ENCODE measurements at regions not wholly inside any gene's neighbourhood (a gene's known extent, or its start where the extent isn't known, plus 50 kb on each side); places are given as distances from the start of the nearest gene placed in this dataset.

- no peaks in the 10 kb centered on the region for H3K4me1 ChIP-seq (ENCODE audit: insufficient read depth, low read length)
- no peaks in the 10 kb centered on the region for H3K9me3 ChIP-seq (ENCODE audit: control insufficient read depth in 1 of 2, low read length in 2 of 2)
- no peak overlapping the region for H3K27ac ChIP-seq (ENCODE audit: low read depth, low read length)
- Mint-ChIP-seq H3K27ac (no peak overlapping the region), H3K36me3 (no peaks in the 10 kb centered on the region), H3K4me3 (no peak overlapping the region), H3K27me3 (peaks cover 4 to 15% of the 10 kb centered on the region in 2 donors), H3K9me3 (no peaks in the 10 kb centered on the region), H3K4me1 (no peaks in the 10 kb centered on the region)
- CTCF ChIA-PET (ENCODE audit: partially characterized antibody) = no interaction called here
- H3K27me3 ChIP-seq (ENCODE audit: insufficient read depth, low read length) = no peaks in the 10 kb centered on the region
- no peak for DNase-seq
- H3K4me3 ChIP-seq (ENCODE audit: low read length in 2 of 2) = no peak overlapping the region
- intact Hi-C loops (cut with micrococcal nuclease) = no loop called here
- POLR2A ChIA-PET (ENCODE audit: partially characterized antibody) = no interaction called here
- no peaks in the 10 kb centered on the region for H3K36me3 ChIP-seq (ENCODE audit: insufficient read depth, low read length)
These were observed 86.1 kb downstream of the C5orf15 start for GRCh38 chr5:133882389-133882695.

- Histone ChIP-seq H3K4me1 (ENCODE audit: insufficient read depth, low read length) (no peaks in the 10 kb centered on the region), H3K4me3 (ENCODE audit: low read length in 2 of 2) (no peak overlapping the region), H3K9me3 (ENCODE audit: control insufficient read depth in 1 of 2, low read length in 2 of 2) (no peaks in the 10 kb centered on the region), H3K27ac (ENCODE audit: low read depth, low read length) (no peak overlapping the region), H3K36me3 (ENCODE audit: insufficient read depth, low read length) (no peaks in the 10 kb centered on the region), H3K27me3 (ENCODE audit: insufficient read depth, low read length) (no peaks in the 10 kb centered on the region)
- CTCF ChIA-PET (ENCODE audit: partially characterized antibody) = interaction anchor here (0.9 kb wide), 1 partner anchor 13 kb away, joined by 5 read pairs; no protein-coding TSS in a partner anchor
- Mint-ChIP-seq H3K36me3 (no peaks in the 10 kb centered on the region), H3K27me3 (peaks cover 5 to 15% of the 10 kb centered on the region in 2 donors), H3K9me3 (no peaks in the 10 kb centered on the region), H3K4me3 (no peak overlapping the region), H3K4me1 (no peaks in the 10 kb centered on the region), H3K27ac (no peak overlapping the region)
- intact Hi-C loops (cut with micrococcal nuclease) = no loop called here
- DNase-seq = no peak
- POLR2A ChIA-PET (ENCODE audit: partially characterized antibody) = no interaction called here
These were observed 86.6 kb downstream of the C5orf15 start for GRCh38 chr5:133881576-133882388.

- H3K9me3 Mint-ChIP-seq = peaks cover 2 to 18% (median 9%) of the 10 kb centered on the region in 8 donors
- no peaks in the 10 kb centered on the region for H3K4me1 Mint-ChIP-seq
- H3K36me3 ChIP-seq (ENCODE audit: insufficient read depth, low read length) = no peaks in the 10 kb centered on the region
- no peaks in the 10 kb centered on the region for H3K27me3 ChIP-seq (ENCODE audit: insufficient read depth, low read length)
- no peaks in the 10 kb centered on the region for H3K4me1 ChIP-seq (ENCODE audit: insufficient read depth, low read length)
- no peak overlapping the region for H3K27ac ChIP-seq (ENCODE audit: low read depth, low read length)
- H3K27me3 Mint-ChIP-seq = peaks cover 5 to 21% of the 10 kb centered on the region in 2 donors
- intact Hi-C loops (cut with micrococcal nuclease) = no loop called here
- H3K4me3 ChIP-seq (ENCODE audit: low read length in 2 of 2) = no peak overlapping the region
- ChIA-PET CTCF (ENCODE audit: partially characterized antibody) (interaction anchor here (1.9 kb wide), 1 partner anchor 9 kb away, joined by 10 read pairs; no protein-coding TSS in a partner anchor), POLR2A (ENCODE audit: partially characterized antibody) (no interaction called here)
- no peak overlapping the region for H3K4me3 Mint-ChIP-seq
- H3K36me3 Mint-ChIP-seq = peaks cover 0 to 4% of the 10 kb centered on the region in 2 donors
- H3K9me3 ChIP-seq (ENCODE audit: control insufficient read depth in 1 of 2, low read length in 2 of 2) = no peaks in the 10 kb centered on the region
- H3K27ac Mint-ChIP-seq = no peak overlapping the region
- no peak for DNase-seq
These were observed 90.2 kb downstream of the C5orf15 start for GRCh38 chr5:133878236-133878555.

- no peak overlapping the region for H3K4me3 Mint-ChIP-seq
- intact Hi-C loops (cut with micrococcal nuclease) = no loop called here
These were observed 90.8 kb downstream of the C5orf15 start for GRCh38 chr5:133877351-133878235.

GRCh38 chr5:133876266-133876665, 92.2 kb downstream of the C5orf15 start:
- ChIA-PET POLR2A (ENCODE audit: partially characterized antibody) (no interaction called here), CTCF (ENCODE audit: partially characterized antibody) (interaction anchor here (1.0 kb wide), 1 partner anchor 453 kb away, joined by 4 read pairs; no protein-coding TSS in a partner anchor)
- Histone ChIP-seq H3K4me1 (ENCODE audit: insufficient read depth, low read length) (no peaks in the 10 kb centered on the region), H3K4me3 (ENCODE audit: low read length in 2 of 2) (no peak overlapping the region), H3K27ac (ENCODE audit: low read depth, low read length) (no peak overlapping the region), H3K9me3 (ENCODE audit: control insufficient read depth in 1 of 2, low read length in 2 of 2) (no peaks in the 10 kb centered on the region), H3K36me3 (ENCODE audit: insufficient read depth, low read length) (no peaks in the 10 kb centered on the region), H3K27me3 (ENCODE audit: insufficient read depth, low read length) (no peaks in the 10 kb centered on the region)
- H3K9me3 Mint-ChIP-seq = peaks cover 2 to 18% (median 9%) of the 10 kb centered on the region in 8 donors
- no peaks in the 10 kb centered on the region for H3K4me1 Mint-ChIP-seq
- H3K27ac Mint-ChIP-seq = no peak overlapping the region
- H3K36me3 Mint-ChIP-seq = peaks cover 0 to 4% of the 10 kb centered on the region in 2 donors
- DNase-seq = no peak
- H3K27me3 Mint-ChIP-seq = peaks cover 4 to 20% of the 10 kb centered on the region in 2 donors
- H3K4me3 Mint-ChIP-seq = no peak overlapping the region
- intact Hi-C loops (cut with micrococcal nuclease) = no loop called here

More at GRCh38 chr5:133877351-133878235, 90.8 kb downstream of the C5orf15 start:
- no peaks in the 10 kb centered on the region for H3K27me3 ChIP-seq (ENCODE audit: insufficient read depth, low read length)
- ChIA-PET POLR2A (ENCODE audit: partially characterized antibody) (no interaction called here), CTCF (ENCODE audit: partially characterized antibody) (interaction anchor here (0.7 to 1.9 kb wide), 2 partner anchors 8 to 1548 kb away, joined by 3 to 10 read pairs; no protein-coding TSS in a partner anchor)
- DNase-seq = no peak
- no peaks in the 10 kb centered on the region for H3K9me3 ChIP-seq (ENCODE audit: control insufficient read depth in 1 of 2, low read length in 2 of 2)
- Mint-ChIP-seq H3K4me1 (no peaks in the 10 kb centered on the region), H3K27me3 (peaks cover 6 to 22% of the 10 kb centered on the region in 2 donors), H3K9me3 (peaks cover 2 to 18% (median 9%) of the 10 kb centered on the region in 8 donors), H3K36me3 (peaks cover 0 to 4% of the 10 kb centered on the region in 2 donors), H3K27ac (no peak overlapping the region)
- no peaks in the 10 kb centered on the region for H3K4me1 ChIP-seq (ENCODE audit: insufficient read depth, low read length)
- no peak overlapping the region for H3K4me3 ChIP-seq (ENCODE audit: low read length in 2 of 2)
- H3K36me3 ChIP-seq (ENCODE audit: insufficient read depth, low read length) = no peaks in the 10 kb centered on the region
- H3K27ac ChIP-seq (ENCODE audit: low read depth, low read length) = no peak overlapping the region

GRCh38 chr5:133875179-133875578, 93.2 kb downstream of the C5orf15 start:
- H3K27ac Mint-ChIP-seq = no peak overlapping the region
- H3K4me3 Mint-ChIP-seq = no peak overlapping the region
- H3K9me3 Mint-ChIP-seq = peaks cover 2 to 18% (median 9%) of the 10 kb centered on the region in 8 donors
- Histone ChIP-seq H3K27ac (ENCODE audit: low read depth, low read length) (no peak overlapping the region), H3K4me1 (ENCODE audit: insufficient read depth, low read length) (no peaks in the 10 kb centered on the region), H3K4me3 (ENCODE audit: low read length in 2 of 2) (no peak overlapping the region), H3K9me3 (ENCODE audit: control insufficient read depth in 1 of 2, low read length in 2 of 2) (no peaks in the 10 kb centered on the region), H3K27me3 (ENCODE audit: insufficient read depth, low read length) (no peaks in the 10 kb centered on the region), H3K36me3 (ENCODE audit: insufficient read depth, low read length) (no peaks in the 10 kb centered on the region)
- peaks cover 4 to 22% of the 10 kb centered on the region in 2 donors for H3K27me3 Mint-ChIP-seq
- POLR2A ChIA-PET (ENCODE audit: partially characterized antibody) = no interaction called here
- CTCF ChIA-PET (ENCODE audit: partially characterized antibody) = no interaction called here
- no peak for DNase-seq
- H3K36me3 Mint-ChIP-seq = peaks cover 0 to 4% of the 10 kb centered on the region in 2 donors
- H3K4me1 Mint-ChIP-seq = no peaks in the 10 kb centered on the region
- intact Hi-C loops (cut with micrococcal nuclease) = no loop called here

GRCh38 chr5:133873449-133873848, 95.0 kb downstream of the C5orf15 start:
- Histone ChIP-seq H3K4me3 (ENCODE audit: low read length in 2 of 2) (no peak overlapping the region), H3K27me3 (ENCODE audit: insufficient read depth, low read length) (no peaks in the 10 kb centered on the region), H3K9me3 (ENCODE audit: control insufficient read depth in 1 of 2, low read length in 2 of 2) (no peaks in the 10 kb centered on the region), H3K4me1 (ENCODE audit: insufficient read depth, low read length) (no peaks in the 10 kb centered on the region), H3K36me3 (ENCODE audit: insufficient read depth, low read length) (no peaks in the 10 kb centered on the region), H3K27ac (ENCODE audit: low read depth, low read length) (no peak overlapping the region)
- H3K27me3 Mint-ChIP-seq = peaks cover 6 to 23% of the 10 kb centered on the region in 2 donors
- H3K4me3 Mint-ChIP-seq = no peak overlapping the region
- CTCF ChIA-PET (ENCODE audit: partially characterized antibody) = interaction anchor here (0.7 kb wide), 1 partner anchor 11 kb away, joined by 5 read pairs; no protein-coding TSS in a partner anchor
- H3K9me3 Mint-ChIP-seq = peaks cover 2 to 18% (median 9%) of the 10 kb centered on the region in 8 donors
- H3K36me3 Mint-ChIP-seq = peaks cover 0 to 4% of the 10 kb centered on the region in 2 donors
- no peak overlapping the region for H3K27ac Mint-ChIP-seq
- intact Hi-C loops (cut with micrococcal nuclease) = no loop called here
- DNase-seq = no peak
- H3K4me1 Mint-ChIP-seq = peaks cover 0 to 3% (median under 1%) of the 10 kb centered on the region in 4 donors
- POLR2A ChIA-PET (ENCODE audit: partially characterized antibody) = no interaction called here
